HG03060 (cell line): ENCODE measurements at regions not wholly inside any gene's neighbourhood (a gene's known extent, or its start where the extent isn't known, plus 50 kb on each side); places are given as distances from the start of the nearest gene placed in this dataset.

Experiments
- ATAC-seq: cut with Tn5 transposase; IDR thresholded peaks from one replicate; pipeline ENCODE4 v1.9.1; 2021; ENCODE audit warnings: low read depth, moderate number of reproducible peaks; ENCODE audit not compliant: unreplicated experiment

DNA sequence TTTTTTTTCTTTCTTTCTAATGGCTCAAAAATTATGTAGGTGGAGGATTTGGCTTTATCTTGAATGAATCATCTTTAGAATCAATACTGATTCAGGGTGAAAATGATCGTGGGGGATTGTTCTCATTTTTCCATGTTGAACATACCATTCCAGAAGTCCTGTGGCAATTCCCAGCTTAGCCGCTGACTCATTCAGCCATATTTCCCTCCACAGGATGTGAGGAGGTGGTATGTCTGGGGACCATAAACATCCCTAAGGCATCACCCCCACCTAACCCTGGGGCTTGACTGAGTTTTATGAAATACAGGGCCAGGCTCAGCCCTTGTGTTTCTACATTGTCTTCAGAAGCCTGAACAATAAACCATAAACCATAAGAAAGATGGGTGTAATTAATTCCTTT lies 92.7 kb upstream of the FN1 start:
- ATAC-seq, result no peak

DNA sequence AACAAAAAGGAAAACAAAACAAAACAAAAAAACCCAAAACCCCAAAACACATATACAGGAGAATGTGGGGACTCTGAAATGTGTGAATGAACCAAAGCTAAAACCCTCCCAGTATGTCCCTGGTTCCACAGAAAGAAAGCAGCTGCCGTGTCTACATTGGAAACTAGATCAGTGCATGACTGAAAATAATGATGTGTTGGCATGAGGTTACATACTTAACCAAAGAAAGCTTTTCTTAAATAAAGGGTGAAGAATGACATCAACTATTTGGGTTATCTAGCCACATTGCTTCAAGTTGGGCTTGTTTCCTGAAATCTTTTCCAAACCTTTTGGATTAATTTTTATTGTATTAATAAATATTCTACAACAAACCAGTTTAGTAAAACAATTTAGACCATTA lies 91.9 kb upstream of the FN1 start:
- ATAC-seq, result no peak

DNA sequence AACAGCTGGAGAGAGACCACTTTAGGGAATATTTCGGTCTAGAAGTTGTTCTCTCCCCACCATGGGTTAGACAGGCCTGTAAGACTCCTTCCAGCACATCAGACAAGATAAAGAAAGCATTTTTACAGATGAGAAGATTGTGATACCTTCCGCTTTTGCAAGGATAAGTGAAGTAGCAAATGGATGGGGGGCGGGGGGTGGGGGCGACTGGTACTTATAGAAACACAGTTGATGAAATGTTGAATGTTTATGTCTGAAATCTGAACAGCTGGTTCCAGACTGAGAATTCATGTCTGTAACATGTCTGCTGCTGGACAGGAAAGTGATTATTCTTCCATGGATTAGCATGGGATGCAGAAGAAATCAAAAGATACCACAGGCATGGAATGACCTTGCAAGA lies 90.5 kb upstream of the FN1 start:
- no peak for ATAC-seq

DNA sequence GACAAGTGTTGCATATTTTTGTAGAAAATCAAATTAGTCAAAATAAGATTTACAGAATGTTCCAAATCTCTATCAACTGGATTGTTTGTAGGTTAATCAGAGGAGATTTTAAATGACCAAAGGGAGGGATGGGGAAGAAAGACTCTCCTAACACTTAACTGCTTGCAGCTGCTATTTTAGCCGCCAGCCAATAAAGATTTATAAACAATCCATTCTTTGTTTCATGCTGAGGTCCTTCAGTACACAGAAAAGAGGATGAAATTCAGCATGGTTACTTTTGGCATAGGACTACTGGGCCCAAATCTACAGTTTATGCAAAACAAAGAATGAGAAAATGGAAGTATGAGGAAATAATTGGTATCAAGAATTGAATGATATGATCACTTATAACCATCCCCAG lies 86.4 kb upstream of the FN1 start:
- ATAC-seq, result no peak

DNA sequence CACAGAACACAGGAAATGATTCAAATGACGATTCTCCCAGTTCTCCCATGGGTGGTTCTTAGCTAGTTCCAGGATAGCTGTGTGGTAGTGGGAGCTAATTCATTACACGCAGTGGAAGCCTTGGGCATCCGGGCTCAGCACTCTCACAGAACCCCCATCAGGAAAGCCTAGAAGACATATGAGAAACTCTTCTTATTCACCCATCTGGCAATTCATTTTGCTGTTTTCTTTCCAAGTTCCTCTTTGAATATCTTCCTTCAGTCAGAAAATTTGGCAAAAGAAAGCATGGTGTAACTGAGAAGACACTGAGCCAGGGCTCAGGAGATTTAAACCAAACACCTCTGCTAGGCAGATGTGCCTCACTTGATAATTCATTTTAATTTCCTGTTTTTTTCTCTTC lies 85.2 kb upstream of the FN1 start:
- no peak for ATAC-seq

DNA sequence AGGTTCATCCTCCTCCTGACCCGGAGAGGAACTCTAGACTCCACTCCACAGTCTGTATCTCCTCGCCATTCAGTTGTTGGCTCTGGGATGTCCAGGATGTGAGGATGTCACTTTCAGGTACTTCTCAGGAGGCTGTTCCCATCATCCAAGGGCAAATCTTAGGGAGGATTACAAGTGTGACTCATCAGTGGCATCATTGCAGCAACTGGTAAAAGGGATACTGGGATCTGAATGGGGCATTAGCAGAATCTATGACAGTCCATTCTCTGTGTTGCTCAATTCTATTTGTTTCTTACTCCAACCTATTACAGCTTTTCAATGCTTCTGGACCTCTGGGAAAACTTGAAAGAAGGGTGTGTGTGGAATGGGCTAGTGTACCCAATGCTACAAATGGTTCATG lies 81.5 kb upstream of the FN1 start:
- ATAC-seq, result no peak

DNA sequence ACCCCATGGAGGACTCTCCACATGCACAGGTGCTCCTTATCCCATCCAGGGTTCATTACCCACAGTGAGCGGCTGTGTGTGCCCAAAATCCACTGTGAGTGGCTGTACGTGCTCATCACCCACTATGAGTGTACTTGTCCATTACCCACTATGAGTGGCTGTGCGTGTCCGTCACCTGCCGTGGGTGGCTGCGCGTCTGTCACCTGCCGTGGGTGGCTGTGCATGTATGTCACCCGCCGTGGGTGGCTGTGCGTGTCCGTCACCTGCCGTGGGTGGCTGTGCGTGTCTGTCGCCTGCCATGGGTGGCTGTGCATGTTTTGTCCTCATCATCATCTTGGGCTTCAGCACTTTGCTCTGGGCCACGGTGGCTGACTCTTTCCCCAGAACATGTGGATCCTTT lies 78.6 kb upstream of the FN1 start:
- no peak for ATAC-seq

DNA sequence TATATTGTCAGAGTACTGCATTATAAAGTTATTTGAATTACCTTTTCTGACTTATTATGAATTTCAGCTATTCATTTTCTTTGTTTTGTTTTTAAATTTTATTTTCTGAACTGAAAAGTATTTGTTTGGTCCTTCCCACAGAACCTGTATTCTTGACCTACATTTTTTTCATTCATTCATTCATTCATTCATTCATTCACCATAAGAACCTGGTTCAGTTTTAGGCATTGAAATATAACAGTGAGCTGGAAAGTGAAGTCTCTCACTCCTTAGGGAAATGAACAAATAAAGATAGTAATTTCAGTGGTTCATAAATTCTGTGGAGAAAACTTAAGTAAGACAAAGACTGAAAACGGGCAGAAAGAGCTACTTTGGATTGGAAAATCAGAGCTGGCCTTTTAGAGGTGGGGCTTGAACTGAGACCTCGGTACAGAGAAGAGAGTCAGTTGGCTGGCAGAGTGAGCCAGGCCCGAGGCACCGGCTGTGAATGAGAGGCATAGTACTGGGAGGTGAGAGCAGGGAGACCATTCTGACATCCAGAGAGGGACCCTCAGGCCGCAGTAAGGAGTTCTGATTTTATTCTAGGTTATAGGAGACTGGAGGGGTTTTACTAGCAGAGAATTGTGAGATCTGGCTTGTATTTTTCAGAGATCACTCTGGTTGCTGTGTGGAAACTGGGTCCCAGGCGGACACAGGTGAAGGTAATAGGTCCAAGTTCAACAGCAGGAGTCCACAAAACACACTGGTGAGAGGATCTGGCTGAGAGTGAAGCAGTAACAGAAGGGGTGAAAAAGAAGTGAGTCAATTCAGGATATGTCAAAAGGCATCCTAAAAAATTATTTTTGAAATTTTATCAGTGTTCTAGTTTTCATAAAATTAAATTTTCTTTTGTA lies 75.8 kb upstream of the FN1 start:
- no peak for ATAC-seq

DNA sequence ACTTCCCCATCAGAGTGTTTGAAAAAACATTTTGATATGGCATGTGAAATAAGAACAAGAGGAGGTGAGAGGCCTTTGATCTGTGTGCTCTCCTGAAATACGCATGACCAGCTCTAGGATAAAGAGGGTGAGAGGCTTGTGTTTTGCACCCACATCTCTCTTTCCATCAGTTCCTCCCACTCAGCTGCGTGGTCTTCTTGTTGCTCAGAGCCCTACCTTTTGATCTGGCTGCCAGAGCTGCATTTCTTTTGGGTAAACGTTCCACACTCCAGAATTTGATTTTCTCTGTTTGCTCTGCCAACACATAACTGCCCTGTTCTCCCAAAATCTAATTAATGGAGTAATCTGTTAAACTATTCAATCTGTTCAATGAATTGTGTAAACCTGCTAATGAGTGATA lies 72.0 kb upstream of the FN1 start:
- no peak for ATAC-seq

DNA sequence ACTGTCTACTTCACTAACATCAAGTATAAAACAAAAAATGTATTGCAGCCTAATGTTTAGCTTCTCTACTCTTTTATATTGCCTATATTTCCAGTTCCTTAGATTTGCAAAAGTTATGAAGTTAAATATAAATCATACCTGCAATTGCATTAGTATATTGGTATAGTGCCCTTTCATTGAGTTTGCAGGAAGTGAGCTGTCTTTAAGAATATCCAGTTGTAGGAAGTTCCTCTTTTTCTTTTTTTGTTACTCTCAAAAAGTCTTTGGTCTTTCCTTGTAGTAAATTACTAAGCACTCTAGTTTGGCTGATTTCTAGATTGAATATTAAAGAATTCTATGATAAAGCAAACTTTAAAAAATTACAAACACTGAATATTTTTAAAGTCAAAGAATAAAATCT lies 71.3 kb upstream of the FN1 start:
- no peak for ATAC-seq

DNA sequence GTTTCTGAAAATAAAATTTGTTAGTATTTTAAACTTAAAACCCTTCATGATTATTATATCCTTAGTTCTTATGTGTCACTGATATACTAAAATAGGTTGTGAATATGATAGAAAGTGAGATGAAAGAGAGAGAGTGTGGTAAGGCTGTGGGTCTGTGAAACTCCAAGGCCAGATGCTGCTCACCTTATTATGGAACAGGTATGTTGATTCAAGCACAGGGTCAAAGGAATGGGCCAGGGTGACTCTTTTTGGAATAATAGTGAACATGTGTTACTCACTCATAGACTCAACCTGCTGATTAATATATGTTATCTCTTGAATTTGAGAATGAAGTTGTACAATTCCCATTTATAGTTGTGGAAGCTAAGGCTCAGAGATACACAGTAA lies 70.7 kb upstream of the FN1 start:
- ATAC-seq, result no peak

DNA sequence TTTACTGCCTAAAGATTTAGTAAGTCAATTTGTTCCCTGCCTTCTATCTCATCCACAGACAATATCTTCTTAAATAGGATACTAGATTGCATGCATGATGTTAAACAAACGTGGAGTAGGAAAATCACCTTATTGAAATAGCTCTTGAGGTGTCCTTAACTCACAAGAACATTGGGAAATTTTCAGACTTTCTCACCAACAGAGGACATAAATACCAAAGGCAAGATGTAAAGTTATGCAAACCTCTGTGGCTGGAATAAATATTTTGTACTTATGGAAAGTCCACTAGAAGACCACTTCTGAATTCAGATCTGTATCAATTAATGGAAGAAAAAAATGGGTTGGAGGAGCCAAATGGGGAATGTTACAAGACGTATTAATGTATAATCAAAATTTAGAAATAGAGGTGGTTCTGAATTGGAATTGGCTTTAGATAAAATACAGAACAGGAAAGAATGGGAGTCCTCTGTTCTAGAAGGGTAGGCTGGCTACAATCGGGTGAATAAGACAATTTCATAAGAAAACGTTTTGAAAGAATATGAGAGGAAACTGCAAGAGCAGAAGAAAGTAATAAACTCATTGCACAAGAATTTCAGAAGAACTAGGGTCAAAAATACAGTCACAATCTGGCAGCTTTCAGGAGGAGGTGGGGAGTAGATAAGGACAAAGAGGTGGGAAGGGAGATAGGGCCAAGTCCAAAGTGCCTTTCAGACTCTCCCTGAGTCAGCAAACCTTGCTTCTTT lies 69.3 kb upstream of the FN1 start:
- ATAC-seq, result no peak

DNA sequence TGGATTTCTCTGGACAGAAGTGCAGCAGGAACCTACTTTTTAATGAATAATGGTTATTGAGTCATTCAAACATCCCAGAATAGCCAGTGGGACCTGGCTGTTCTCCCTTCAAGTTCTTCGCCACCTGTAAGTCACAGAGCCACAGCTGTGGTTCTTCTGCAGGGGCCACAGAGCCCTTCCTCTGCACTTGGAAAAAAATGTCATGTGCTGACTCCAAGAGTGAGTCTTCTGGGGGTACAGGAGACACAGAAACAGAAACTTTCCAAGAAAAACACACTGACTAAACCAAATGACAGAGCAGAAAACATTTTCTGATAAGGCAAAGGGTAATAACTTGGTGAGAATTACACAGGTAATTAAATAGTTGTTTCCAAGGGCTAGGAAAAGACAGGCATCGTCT lies 68.7 kb upstream of the FN1 start:
- ATAC-seq, result no peak

DNA sequence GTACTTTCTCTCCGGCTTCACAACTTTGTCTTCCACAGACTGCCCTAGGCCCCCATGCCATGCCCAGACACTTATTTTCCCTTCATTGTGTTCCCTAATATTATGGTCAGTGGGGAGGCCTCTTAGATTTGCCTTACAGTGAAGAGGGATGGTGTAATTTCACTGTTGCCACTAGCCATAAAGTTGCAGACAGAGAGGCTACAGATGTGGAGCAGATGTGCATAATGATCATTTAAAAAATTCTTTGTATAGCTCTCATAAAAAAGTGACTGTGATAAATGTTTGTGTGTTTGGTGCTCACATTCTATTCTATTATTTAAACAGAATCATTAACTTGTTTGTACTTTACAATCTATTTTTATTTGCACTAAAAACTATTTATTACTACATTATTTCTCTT lies 67.5 kb upstream of the FN1 start:
- ATAC-seq, result no peak

DNA sequence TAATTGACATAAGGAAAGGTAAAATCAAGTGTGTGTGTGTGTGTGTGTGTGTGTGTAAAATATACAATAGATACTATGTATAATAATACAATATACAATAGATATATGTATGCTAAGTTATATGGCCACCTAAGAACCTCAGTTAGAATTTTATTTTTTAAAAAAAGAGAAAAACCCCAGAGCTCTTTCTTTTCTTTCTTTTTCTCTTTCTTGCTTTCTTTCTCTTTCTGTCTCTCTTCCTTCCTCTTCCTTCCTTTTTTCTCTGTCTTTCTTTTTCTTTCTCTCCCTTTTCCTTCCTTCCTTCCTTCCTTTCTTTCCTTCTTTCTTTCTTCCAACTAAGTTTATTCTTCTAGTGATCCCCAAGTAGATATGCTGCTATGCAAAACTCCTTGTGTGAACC lies 64.6 kb upstream of the FN1 start:
- no peak for ATAC-seq

DNA sequence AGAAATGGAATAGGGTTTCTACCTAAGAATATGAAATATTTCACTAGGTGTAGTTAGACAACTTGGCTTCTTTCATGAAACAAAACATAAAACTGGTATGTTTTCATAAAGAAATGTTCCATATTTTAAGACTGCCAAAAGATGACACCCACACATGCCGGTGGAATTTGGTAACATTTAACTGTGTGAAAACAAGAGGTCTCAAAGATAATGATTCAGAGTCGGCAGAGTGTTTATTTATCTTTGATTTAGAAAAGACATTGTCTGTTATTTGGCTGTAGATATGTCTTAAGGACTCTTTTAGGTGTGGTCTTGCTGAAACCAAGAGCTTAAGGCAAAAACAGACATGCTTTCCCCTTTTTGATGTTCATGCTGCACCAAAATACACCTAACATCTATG lies 63.5 kb upstream of the FN1 start:
- no peak for ATAC-seq

DNA sequence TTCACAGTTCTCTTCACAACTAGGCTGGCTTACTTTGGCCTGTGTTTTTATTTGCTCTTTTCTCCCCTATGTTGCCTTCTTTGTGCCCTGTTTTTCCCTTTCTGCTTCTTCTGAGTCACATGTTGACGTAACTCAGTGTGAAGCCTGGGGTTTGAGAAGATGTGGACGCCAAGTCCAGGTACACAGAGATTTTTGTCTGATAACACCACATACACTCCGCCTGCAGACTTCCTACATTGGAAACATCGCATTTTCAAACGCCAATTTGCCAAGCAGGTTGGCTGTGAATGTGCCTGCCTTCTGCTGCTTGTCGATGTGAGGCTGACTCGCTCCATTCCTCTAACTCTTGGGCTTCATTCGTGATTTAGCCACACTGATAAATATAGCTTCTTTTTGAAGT lies 62.6 kb upstream of the FN1 start:
- no peak for ATAC-seq

DNA sequence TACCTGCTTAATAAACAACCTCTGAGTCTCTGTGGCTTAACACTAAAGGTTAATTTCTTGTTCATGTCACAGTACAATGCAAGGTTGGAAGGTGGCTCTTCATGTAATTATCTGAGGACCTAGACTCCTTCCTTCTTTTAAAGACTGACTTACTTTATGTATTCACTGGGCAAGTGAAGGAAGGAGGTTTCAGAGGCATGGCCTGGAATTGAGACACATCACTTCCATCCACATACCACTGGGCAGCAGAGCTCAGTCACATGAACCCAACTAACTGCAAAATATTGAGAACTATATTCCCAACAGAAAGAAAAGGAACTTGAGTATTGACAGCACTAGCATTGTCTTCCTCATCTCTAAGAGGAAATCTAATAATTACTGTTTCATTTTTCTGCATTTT lies 57.5 kb upstream of the FN1 start:
- ATAC-seq, result no peak

DNA sequence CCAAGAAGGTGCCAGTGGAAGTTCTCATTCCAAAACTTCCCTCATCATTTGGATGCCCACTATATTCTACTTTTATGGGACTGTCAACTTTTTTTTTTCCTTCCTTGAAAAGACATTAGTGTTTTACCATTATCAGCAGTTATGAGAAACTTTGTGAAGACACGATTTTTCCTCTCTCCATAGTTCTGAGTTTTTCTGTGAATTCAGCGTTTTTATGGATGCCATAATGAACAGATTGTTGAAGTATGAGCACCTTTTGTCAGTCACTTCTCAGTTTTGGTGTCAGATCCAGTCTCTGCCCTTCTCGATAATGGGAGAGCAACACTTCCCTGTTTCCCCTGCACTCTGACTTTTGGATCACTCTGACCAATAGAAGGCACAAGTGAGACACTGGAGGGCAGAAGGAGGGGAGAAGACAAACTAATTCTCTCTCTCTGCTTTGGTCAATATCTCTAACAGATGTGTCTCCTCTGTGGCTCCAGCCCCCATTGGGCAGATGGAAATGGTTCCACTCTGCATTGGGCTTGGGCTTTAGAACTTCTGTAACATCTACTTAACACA lies 53.5 kb upstream of the FN1 start:
- ATAC-seq, result no peak

DNA sequence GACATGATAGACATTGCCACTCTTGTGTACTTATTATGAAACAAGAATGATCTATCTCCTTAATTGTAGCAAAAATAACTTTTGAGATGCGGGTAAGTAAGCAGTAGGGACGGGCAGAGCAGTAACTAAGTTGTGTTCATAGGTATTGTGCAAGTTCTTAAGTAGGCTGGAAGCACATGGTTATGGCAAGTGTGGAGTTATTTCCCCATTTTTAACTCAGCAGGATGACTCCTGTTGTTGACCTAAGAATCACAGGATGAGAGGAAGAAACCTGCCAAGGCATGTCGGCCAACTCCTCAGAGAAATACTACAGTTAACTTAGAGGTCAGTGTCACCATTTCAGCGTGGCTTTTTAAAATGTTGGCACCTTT lies 51.1 kb upstream of the FN1 start:
- ATAC-seq, result no peak

DNA sequence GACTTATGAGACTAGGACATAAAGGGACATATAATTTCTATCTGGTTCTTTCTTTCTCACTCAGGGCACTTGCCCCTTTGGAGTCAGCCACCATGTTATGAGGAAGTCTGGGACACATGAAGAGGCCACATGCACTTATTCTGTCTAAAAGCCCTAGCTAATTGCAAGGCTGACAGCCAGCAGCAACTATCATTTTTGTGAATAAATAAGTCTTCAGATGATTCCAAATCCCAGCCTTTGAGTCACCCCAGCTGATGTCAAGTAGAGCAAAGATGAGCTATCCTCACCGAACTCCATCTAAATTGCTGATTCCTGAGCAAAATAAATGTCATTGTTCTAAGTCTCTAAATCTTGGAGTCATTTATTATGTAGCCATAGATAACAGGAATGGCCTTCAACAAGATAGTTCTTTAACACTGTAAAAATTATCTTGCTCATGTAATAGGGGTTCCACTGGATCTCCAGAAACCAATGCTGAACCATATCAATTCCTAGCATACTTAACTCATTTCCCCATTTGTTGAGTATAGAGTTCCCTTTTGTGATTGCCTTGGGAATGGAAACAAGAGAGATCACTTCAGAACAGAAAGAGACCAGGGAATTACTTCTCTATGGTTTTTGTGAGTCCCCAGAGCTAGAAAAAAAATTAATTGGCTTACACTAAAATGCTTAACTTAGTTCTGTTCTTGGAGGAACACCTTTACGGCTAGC lies 50.6 kb upstream of the FN1 start:
- ATAC-seq, result no peak
